Adrenal gland (tissue), 5 donors: ENCODE measurements at regions not wholly inside any gene's neighbourhood (a gene's known extent, or its start where the extent isn't known, plus 50 kb on each side); places are given as distances from the start of the nearest gene placed in this dataset.

Source experiments
- POLR2A ChIP-seq, 2 donors: fragments of 450-650 bp; IDR thresholded peaks; one replicate each; pipeline ENCODE4 v1.6.1; 2017; ENCODE audit warnings: antibody characterized with exemption in 2 of 2, mild to moderate bottlenecking in 2 of 2, moderate library complexity in 1 of 2
- TF ChIP-seq, protein P1 (sequence below), 6 experiments: fragments of 450-650 bp in 4 of 6; fragments of 200-600 bp in 2 of 6; sonication (generic) in 1 of 6; IDR thresholded peaks; 1 replicate in 5 of 6; 2 replicates in 1 of 6; pipeline versions ENCODE4 v1.5.1 to v1.8.0; 2016 to 2021; ENCODE audit warnings: antibody characterized with exemption in 6 of 6, mild to moderate bottlenecking in 2 of 6, moderate library complexity in 1 of 6
- donor health status: DM: no; HTN: no; CAD: no.

- TF ChIP-seq, protein P1, sequence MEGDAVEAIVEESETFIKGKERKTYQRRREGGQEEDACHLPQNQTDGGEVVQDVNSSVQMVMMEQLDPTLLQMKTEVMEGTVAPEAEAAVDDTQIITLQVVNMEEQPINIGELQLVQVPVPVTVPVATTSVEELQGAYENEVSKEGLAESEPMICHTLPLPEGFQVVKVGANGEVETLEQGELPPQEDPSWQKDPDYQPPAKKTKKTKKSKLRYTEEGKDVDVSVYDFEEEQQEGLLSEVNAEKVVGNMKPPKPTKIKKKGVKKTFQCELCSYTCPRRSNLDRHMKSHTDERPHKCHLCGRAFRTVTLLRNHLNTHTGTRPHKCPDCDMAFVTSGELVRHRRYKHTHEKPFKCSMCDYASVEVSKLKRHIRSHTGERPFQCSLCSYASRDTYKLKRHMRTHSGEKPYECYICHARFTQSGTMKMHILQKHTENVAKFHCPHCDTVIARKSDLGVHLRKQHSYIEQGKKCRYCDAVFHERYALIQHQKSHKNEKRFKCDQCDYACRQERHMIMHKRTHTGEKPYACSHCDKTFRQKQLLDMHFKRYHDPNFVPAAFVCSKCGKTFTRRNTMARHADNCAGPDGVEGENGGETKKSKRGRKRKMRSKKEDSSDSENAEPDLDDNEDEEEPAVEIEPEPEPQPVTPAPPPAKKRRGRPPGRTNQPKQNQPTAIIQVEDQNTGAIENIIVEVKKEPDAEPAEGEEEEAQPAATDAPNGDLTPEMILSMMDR (IDR thresholded peaks at IDR 0.05), result no peak
- TF ChIP-seq POLR2A (IDR thresholded peaks at IDR 0.05), result no peak
Observed at GRCh38 chr6:170172825-170173256, 118.0 kb downstream of the DLL1 start.
